ENCODE measurements at regions not wholly inside any gene's neighbourhood (a gene's known extent, or its start where the extent isn't known, plus 50 kb on each side); places are given as distances from the start of the nearest gene placed in this dataset.

GRCh38 chr6:140236732-140237131, 862.3 kb upstream of the CITED2 start:
- CTCF ChIA-PET: interaction anchor here (0.5 to 0.6 kb wide), 2 partner anchors 71 to 647 kb away, joined by 3 to 5 read pairs; no protein-coding TSS in a partner anchor
- no TSS peak for BruUV-seq (replicated peaks)
- H3K4me1 Mint-ChIP-seq (ENCODE audit: insufficient read depth, unreplicated experiment): no peaks in the 10 kb centered on the region

DNA sequence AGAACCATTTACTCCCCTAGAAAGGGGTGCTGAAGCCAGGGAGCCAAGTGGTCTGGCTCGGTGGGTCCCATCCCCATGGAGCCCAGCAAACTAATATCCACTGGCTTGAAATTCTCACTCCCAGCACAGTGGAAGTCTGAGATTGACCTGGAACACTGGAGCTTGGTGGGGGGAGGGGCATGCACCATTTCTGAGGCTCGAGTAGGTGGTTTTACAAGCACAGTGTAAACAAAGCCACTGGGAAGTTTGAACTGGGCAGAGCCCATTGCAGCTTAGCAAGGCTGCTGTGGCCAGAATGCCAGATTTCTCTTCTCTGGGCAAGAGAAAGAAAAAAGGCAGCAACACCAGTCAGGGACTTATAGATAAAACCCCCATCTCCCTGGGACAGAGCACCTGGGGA, 855.8 kb upstream of the CITED2 start:
- POLR2A ChIA-PET: no interaction called here
- H3K4me1 Mint-ChIP-seq (ENCODE audit: insufficient read depth, unreplicated experiment): peaks cover 8% of the 10 kb centered on the region
- CTCF ChIA-PET: no interaction called here

More at GRCh38 chr6:140236732-140237131, 862.3 kb upstream of the CITED2 start:
- intact Hi-C loops (cut with micrococcal nuclease): no loop called here
- no peaks in the 10 kb centered on the region for H3K27me3 Mint-ChIP-seq (ENCODE audit: insufficient read depth, unreplicated experiment)
- DNase-seq (ENCODE audit: unreplicated experiment): no peak
- no peaks in the 10 kb centered on the region for H3K36me3 Mint-ChIP-seq (ENCODE audit: insufficient read depth, unreplicated experiment)
- no peak overlapping the region for H3K4me3 Mint-ChIP-seq (ENCODE audit: unreplicated experiment)
- TF ChIP-seq, protein P1, sequence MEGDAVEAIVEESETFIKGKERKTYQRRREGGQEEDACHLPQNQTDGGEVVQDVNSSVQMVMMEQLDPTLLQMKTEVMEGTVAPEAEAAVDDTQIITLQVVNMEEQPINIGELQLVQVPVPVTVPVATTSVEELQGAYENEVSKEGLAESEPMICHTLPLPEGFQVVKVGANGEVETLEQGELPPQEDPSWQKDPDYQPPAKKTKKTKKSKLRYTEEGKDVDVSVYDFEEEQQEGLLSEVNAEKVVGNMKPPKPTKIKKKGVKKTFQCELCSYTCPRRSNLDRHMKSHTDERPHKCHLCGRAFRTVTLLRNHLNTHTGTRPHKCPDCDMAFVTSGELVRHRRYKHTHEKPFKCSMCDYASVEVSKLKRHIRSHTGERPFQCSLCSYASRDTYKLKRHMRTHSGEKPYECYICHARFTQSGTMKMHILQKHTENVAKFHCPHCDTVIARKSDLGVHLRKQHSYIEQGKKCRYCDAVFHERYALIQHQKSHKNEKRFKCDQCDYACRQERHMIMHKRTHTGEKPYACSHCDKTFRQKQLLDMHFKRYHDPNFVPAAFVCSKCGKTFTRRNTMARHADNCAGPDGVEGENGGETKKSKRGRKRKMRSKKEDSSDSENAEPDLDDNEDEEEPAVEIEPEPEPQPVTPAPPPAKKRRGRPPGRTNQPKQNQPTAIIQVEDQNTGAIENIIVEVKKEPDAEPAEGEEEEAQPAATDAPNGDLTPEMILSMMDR (IDR thresholded peaks at IDR 0.05; ENCODE audit: unreplicated experiment): no peak
- POLR2A ChIA-PET: interaction anchor here (0.7 kb wide), 1 partner anchor 13 kb away, joined by 3 read pairs; no protein-coding TSS in a partner anchor
- H3K9me3 Mint-ChIP-seq (ENCODE audit: unreplicated experiment): peaks cover 16% of the 10 kb centered on the region
- no peak overlapping the region for H3K27ac Mint-ChIP-seq (ENCODE audit: low read depth, unreplicated experiment)

GRCh38 chr6:140228491-140228890, 854.0 kb upstream of the CITED2 start:
- Mint-ChIP-seq H3K4me1 (ENCODE audit: insufficient read depth, unreplicated experiment) (peaks cover 8% of the 10 kb centered on the region), H3K9me3 (ENCODE audit: unreplicated experiment) (peaks cover 16% of the 10 kb centered on the region), H3K4me3 (ENCODE audit: unreplicated experiment) (no peak overlapping the region), H3K27ac (ENCODE audit: low read depth, unreplicated experiment) (no peak overlapping the region), H3K36me3 (ENCODE audit: insufficient read depth, unreplicated experiment) (no peaks in the 10 kb centered on the region), H3K27me3 (ENCODE audit: insufficient read depth, unreplicated experiment) (no peaks in the 10 kb centered on the region)
- intact Hi-C loops (cut with micrococcal nuclease): no loop called here
- ChIA-PET CTCF (no interaction called here), POLR2A (no interaction called here)
- no peak for DNase-seq (ENCODE audit: unreplicated experiment)
- BruUV-seq (replicated peaks): no TSS peak
- TF ChIP-seq, protein P1 (IDR thresholded peaks at IDR 0.05; ENCODE audit: unreplicated experiment): no peak

More for the DNA sequence above, 855.8 kb upstream of the CITED2 start:
- H3K4me3 Mint-ChIP-seq (ENCODE audit: unreplicated experiment): no peak overlapping the region
- peaks cover 23% of the 10 kb centered on the region for H3K9me3 Mint-ChIP-seq (ENCODE audit: unreplicated experiment)
- H3K36me3 Mint-ChIP-seq (ENCODE audit: insufficient read depth, unreplicated experiment): no peaks in the 10 kb centered on the region
- no peak for DNase-seq (ENCODE audit: unreplicated experiment)
- intact Hi-C loops (cut with micrococcal nuclease): no loop called here
- no TSS peak for BruUV-seq (replicated peaks)
- H3K27ac Mint-ChIP-seq (ENCODE audit: low read depth, unreplicated experiment): no peak overlapping the region
- TF ChIP-seq, protein P1 (IDR thresholded peaks at IDR 0.05; ENCODE audit: unreplicated experiment): no peak
- H3K27me3 Mint-ChIP-seq (ENCODE audit: insufficient read depth, unreplicated experiment): no peaks in the 10 kb centered on the region

DNA sequence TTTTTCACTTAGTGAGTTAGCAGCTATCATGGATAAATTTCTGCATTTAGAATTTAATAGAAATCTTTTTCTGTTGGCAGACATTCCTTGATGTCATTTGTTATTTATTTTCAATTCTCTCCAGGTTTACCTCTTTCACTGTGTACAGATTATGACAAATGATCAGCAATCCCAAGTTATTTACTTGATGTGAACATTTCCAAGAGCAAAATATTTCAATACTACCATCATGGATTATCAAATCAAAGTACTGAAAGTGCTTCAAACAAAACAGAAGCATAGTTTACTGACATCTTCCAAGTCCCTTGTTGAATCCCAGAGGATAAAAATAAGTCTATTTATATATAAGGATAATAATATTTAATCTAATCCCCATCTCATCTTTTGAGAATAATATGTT, 852.2 kb upstream of the CITED2 start:
- no peak overlapping the region for H3K4me3 Mint-ChIP-seq (ENCODE audit: unreplicated experiment)
- POLR2A ChIA-PET: interaction anchor here (0.6 kb wide), 1 partner anchor 21 kb away, joined by 3 read pairs; no protein-coding TSS in a partner anchor
- intact Hi-C loops (cut with micrococcal nuclease): no loop called here
- no peaks in the 10 kb centered on the region for H3K36me3 Mint-ChIP-seq (ENCODE audit: insufficient read depth, unreplicated experiment)
- DNase-seq (ENCODE audit: unreplicated experiment): no peak
- peaks cover 8% of the 10 kb centered on the region for H3K4me1 Mint-ChIP-seq (ENCODE audit: insufficient read depth, unreplicated experiment)
- H3K27ac Mint-ChIP-seq (ENCODE audit: low read depth, unreplicated experiment): no peak overlapping the region
- peaks cover 7% of the 10 kb centered on the region for H3K9me3 Mint-ChIP-seq (ENCODE audit: unreplicated experiment)
- TF ChIP-seq, protein P1 (IDR thresholded peaks at IDR 0.05; ENCODE audit: unreplicated experiment): no peak
- H3K27me3 Mint-ChIP-seq (ENCODE audit: insufficient read depth, unreplicated experiment): no peaks in the 10 kb centered on the region
- CTCF ChIA-PET: no interaction called here
- no TSS peak for BruUV-seq (replicated peaks)

All from MCF 10A (cell line).